Mesendoderm (in vitro differentiated cells): ENCODE measurements at regions not wholly inside any gene's neighbourhood (a gene's known extent, or its start where the extent isn't known, plus 50 kb on each side); places are given as distances from the start of the nearest gene placed in this dataset.
A peak's percentile ranks its signal among the peaks of the same experiment; 100 is the strongest.

Source experiments
- DNase-seq: peaks from one replicate; pipeline ENCODE4 v3.0.0; 2013
- H2AK5ac ChIP-seq: 2 replicates; pipeline ENCODE4 v1.6.1; 2013; ENCODE audit warnings: low read length, inconsistent platforms
- H2BK120ac ChIP-seq: 2 replicates; pipeline ENCODE4 v1.6.1; 2013; ENCODE audit warnings: low read depth, mild to moderate bottlenecking, low read length, moderate library complexity, mixed read lengths
- H2BK15ac ChIP-seq: replicated peaks from 2 replicates; pipeline ENCODE4 v1.6.1; 2013; ENCODE audit warnings: low read depth, mild to moderate bottlenecking, moderate library complexity
- H2BK5ac ChIP-seq: 2 replicates; pipeline ENCODE4 v1.6.1; 2013; ENCODE audit warnings: low read length, inconsistent platforms
- H3K18ac ChIP-seq: 2 replicates; pipeline ENCODE4 v1.6.1; 2013; ENCODE audit warnings: mild to moderate bottlenecking, low read length, mixed read lengths
- H3K23ac ChIP-seq: one replicate; pipeline ENCODE4 v1.6.1; 2013; ENCODE audit warnings: low read length
- H3K27ac ChIP-seq: 2 replicates; pipeline ENCODE4 v1.5.1; 2013; ENCODE audit warnings: low read depth, mild to moderate bottlenecking, inconsistent platforms, low read length, moderate library complexity
- H3K27me3 ChIP-seq: 2 replicates; pipeline ENCODE4 v1.6.1; 2013; ENCODE audit warnings: low read length, control low read depth, mild to moderate bottlenecking, inconsistent platforms; ENCODE audit not compliant: insufficient read depth, poor library complexity
- H3K36me3 ChIP-seq: 2 replicates; pipeline ENCODE4 v1.6.1; 2013; ENCODE audit warnings: low read length, inconsistent platforms; ENCODE audit not compliant: control insufficient read depth, insufficient read depth
- H3K4ac ChIP-seq: one replicate; pipeline ENCODE4 v1.6.1; 2013; ENCODE audit warnings: low read depth, mild to moderate bottlenecking, low read length, moderate library complexity
- H3K4me1 ChIP-seq: 2 replicates; pipeline ENCODE4 v1.6.1; 2013; ENCODE audit warnings: low read depth, low read length, inconsistent platforms; ENCODE audit not compliant: control insufficient read depth
- H3K4me2 ChIP-seq: 2 replicates; pipeline ENCODE4 v1.6.1; 2013; ENCODE audit warnings: low read length
- H3K4me3 ChIP-seq: 2 replicates; pipeline ENCODE4 v1.5.1; 2013; ENCODE audit warnings: mild to moderate bottlenecking, low read length
- H3K56ac ChIP-seq: one replicate; pipeline ENCODE4 v1.6.1; 2013; ENCODE audit warnings: low read length
- H3K79me1 ChIP-seq: 2 replicates; pipeline ENCODE4 v1.6.1; 2013; ENCODE audit warnings: low read length, inconsistent platforms
- H3K79me2 ChIP-seq: 2 replicates; pipeline ENCODE4 v1.6.1; 2013; ENCODE audit warnings: mild to moderate bottlenecking, low read length; ENCODE audit not compliant: control insufficient read depth, insufficient read depth
- H3K9ac ChIP-seq: 2 replicates; pipeline ENCODE4 v1.6.1; 2013; ENCODE audit warnings: low read length, inconsistent platforms
- H4K5ac ChIP-seq: one replicate; pipeline ENCODE4 v1.6.1; 2013; ENCODE audit warnings: low read length
- H4K8ac ChIP-seq: one replicate; pipeline ENCODE4 v1.6.1; 2013; ENCODE audit warnings: low read depth, mild to moderate bottlenecking, control low read depth, low read length, moderate library complexity
- WGBS: extraction: QIAGEN DNeasy Blood & Tissue Kit; methylation state at CpG from one replicate; pipeline ENCODE4 v1.1.7; 2013; ENCODE audit warnings: low lambda C conversion rate, missing lambda C conversion rate; ENCODE audit not compliant: insufficient coverage; ENCODE audit errors: extremely low coverage; 5-methylcytosine and 5-hydroxymethylcytosine counted together

DNA sequence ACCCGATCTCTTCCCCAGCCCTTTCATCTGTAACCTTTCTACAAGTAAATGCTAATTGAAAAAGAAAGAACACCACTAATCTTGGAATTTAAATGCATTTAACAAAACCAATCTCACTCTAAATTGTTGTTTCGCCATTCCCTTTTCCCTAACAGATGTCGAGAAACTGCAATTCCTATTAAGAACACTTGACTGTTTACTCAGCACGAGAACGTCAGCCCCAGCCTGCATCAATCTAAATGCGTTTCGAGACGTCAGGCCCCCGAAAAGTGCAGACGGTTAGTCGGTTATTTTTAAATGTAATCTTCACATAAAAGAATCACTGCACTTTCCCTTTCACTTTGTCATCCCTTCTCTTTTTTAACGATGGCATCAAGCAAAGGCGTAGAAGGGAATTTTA lies 837.6 kb downstream of the VRK1 start:
- H3K4me2 ChIP-seq = no peak overlapping the region
- no peak overlapping the region for H3K23ac ChIP-seq
- H2BK120ac ChIP-seq = no peak overlapping the region
- no peak overlapping the region for H3K27ac ChIP-seq
- H3K18ac ChIP-seq = no peak overlapping the region
- H3K4me3 ChIP-seq = no peak overlapping the region
- H2BK15ac ChIP-seq = no peak overlapping the region
- no peak overlapping the region for H4K5ac ChIP-seq
- peaks cover 10% of the 10 kb centered on the region for H3K4me1 ChIP-seq
- no peaks in the 10 kb centered on the region for H3K79me1 ChIP-seq
- H3K79me2 ChIP-seq = no peaks in the 10 kb centered on the region
- H3K9ac ChIP-seq = no peak overlapping the region
- no peak overlapping the region for H3K4ac ChIP-seq
- no peak overlapping the region for H2BK5ac ChIP-seq
- no peak overlapping the region for H3K56ac ChIP-seq
- H4K8ac ChIP-seq = no peak overlapping the region
- no peaks in the 10 kb centered on the region for H3K36me3 ChIP-seq
- DNase-seq = no peak
- H2AK5ac ChIP-seq = no peak overlapping the region
- no peaks in the 10 kb centered on the region for H3K27me3 ChIP-seq
- WGBS = no CpG with 5 or more reads among the region's 13 CpGs

DNA sequence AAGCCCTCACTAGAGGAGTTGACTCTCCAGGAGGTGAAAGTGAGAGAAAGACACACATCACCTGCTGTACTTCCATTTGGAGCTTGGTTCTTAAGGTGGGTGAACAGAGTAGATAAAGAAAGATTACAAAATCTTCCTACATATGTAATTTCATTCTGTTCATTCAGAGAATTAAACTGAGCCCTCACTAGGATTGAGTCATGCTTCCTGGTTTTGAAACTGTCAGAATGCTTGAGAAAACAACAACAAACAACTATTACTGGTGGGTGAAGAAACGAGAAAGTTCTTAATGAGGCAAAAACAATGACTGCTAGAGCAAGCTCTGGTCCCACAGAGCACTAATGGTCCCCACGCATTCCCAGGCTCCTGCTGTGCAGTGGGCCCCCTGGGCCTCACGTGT lies 841.7 kb downstream of the VRK1 start:
- peaks cover 12% of the 10 kb centered on the region for H3K4me1 ChIP-seq
- no peak overlapping the region for H2AK5ac ChIP-seq
- H3K79me1 ChIP-seq = no peaks in the 10 kb centered on the region
- H3K36me3 ChIP-seq = no peaks in the 10 kb centered on the region
- H3K27ac ChIP-seq = no peak overlapping the region
- no peak overlapping the region for H3K56ac ChIP-seq
- no peak overlapping the region for H3K18ac ChIP-seq
- H4K8ac ChIP-seq = no peak overlapping the region
- no peak overlapping the region for H3K4me2 ChIP-seq
- no peak overlapping the region for H3K4me3 ChIP-seq
- no peak overlapping the region for H2BK5ac ChIP-seq
- H3K79me2 ChIP-seq = no peaks in the 10 kb centered on the region
- H2BK15ac ChIP-seq = no peak overlapping the region
- no peak overlapping the region for H3K23ac ChIP-seq
- DNase-seq = no peak
- no peak overlapping the region for H3K4ac ChIP-seq
- H2BK120ac ChIP-seq = no peak overlapping the region
- H3K27me3 ChIP-seq = no peaks in the 10 kb centered on the region
- no CpG with 5 or more reads among the region's 3 CpGs for WGBS
- no peak overlapping the region for H3K9ac ChIP-seq
- no peak overlapping the region for H4K5ac ChIP-seq

DNA sequence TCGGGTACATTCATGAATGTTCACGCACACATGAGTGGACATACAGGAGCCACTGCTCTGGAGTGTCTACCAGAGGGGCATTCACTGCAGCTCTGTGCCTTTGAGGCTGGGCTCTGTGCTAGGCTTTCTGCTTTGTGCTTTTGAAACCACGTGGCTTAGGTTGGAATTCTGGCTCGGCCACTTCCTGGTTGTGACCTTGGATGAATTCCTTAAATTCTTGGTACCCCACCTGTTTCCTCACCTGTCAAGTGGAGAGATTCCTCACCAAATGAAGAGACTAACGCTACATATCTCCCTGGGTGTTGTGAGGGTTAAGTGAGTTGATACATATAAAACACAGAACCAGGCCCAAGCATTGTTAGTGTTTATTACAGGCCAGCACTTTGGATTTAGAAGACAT lies 842.8 kb downstream of the VRK1 start:
- Histone ChIP-seq H3K4me2 (no peak overlapping the region), H4K8ac (no peak overlapping the region), H3K18ac (peak overlapping the region; percentile 64), H3K27me3 (no peaks in the 10 kb centered on the region), H3K56ac (peak overlapping the region; percentile 44), H2BK15ac (no peak overlapping the region), H3K79me2 (no peaks in the 10 kb centered on the region), H3K23ac (no peak overlapping the region), H4K5ac (no peak overlapping the region), H2AK5ac (no peak overlapping the region), H3K4me1 (peaks cover 12% of the 10 kb centered on the region), H3K79me1 (no peaks in the 10 kb centered on the region), H3K36me3 (no peaks in the 10 kb centered on the region), H2BK5ac (no peak overlapping the region), H2BK120ac (no peak overlapping the region), H3K4ac (peak overlapping the region; percentile 58), H3K9ac (no peak overlapping the region), H3K27ac (no peak overlapping the region), H3K4me3 (no peak overlapping the region)
- no CpG with 5 or more reads among the region's 5 CpGs for WGBS
- peak; percentile 90 for DNase-seq

DNA sequence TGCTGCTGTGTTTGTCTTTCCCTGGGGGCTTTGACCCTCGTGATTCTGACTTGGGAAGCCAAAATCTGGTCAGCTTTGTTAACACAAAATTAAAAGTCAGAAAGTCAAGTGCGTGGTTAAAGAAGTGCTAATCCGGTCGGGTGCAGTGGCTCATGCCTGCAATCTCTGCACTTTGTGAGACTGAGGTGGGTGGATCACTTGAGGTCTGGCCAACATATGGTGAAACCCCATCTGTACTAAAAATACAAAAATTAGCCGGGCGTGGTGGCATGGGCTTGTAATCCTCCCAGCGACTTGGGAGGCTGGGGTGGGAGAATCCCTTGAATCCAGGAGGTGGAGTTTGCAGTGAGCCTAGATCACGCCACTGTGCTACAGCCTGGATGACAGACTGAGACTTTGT lies 844.6 kb downstream of the VRK1 start:
- no peak overlapping the region for H3K9ac ChIP-seq
- no peak overlapping the region for H3K4me3 ChIP-seq
- no peak overlapping the region for H2BK15ac ChIP-seq
- H3K4ac ChIP-seq = no peak overlapping the region
- H3K56ac ChIP-seq = no peak overlapping the region
- no peaks in the 10 kb centered on the region for H3K79me1 ChIP-seq
- no peak overlapping the region for H3K27ac ChIP-seq
- H2BK120ac ChIP-seq = no peak overlapping the region
- no peak overlapping the region for H2AK5ac ChIP-seq
- no peak overlapping the region for H4K8ac ChIP-seq
- peaks cover 12% of the 10 kb centered on the region for H3K4me1 ChIP-seq
- no peak overlapping the region for H3K4me2 ChIP-seq
- H3K18ac ChIP-seq = no peak overlapping the region
- H3K27me3 ChIP-seq = no peaks in the 10 kb centered on the region
- H2BK5ac ChIP-seq = no peak overlapping the region
- WGBS = no CpG with 5 or more reads among the region's 8 CpGs
- no peak overlapping the region for H3K23ac ChIP-seq
- no peaks in the 10 kb centered on the region for H3K79me2 ChIP-seq
- no peak for DNase-seq
- H3K36me3 ChIP-seq = no peaks in the 10 kb centered on the region
- H4K5ac ChIP-seq = no peak overlapping the region

DNA sequence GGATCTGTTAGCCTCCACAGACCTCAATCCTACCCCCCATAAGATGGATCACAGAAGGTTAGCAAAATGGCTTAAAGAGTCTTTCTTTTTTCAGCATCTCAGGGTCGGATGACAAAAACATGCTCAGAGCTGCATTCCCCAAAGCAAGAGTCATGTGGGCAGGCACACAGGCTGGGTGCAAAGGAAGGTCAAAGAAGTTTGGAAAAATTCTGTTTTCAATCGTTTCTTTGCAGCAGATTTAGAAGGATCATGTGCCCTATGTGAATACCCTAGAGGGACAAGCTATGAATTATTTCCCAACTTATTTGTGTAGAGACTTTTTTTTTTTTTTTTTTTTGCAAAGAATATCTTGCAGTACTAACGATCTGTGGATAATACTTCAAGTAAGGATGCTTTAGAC lies 845.4 kb downstream of the VRK1 start:
- Histone ChIP-seq H3K4ac (no peak overlapping the region), H3K79me2 (no peaks in the 10 kb centered on the region), H2BK5ac (no peak overlapping the region), H4K8ac (no peak overlapping the region), H3K18ac (peak overlapping the region; percentile 47), H3K9ac (no peak overlapping the region), H3K36me3 (no peaks in the 10 kb centered on the region), H3K4me1 (peaks cover 7% of the 10 kb centered on the region), H2BK120ac (peak overlapping the region; percentile 23), H3K4me3 (no peak overlapping the region), H3K23ac (no peak overlapping the region), H4K5ac (no peak overlapping the region), H2BK15ac (no peak overlapping the region), H3K4me2 (no peak overlapping the region), H3K27ac (no peak overlapping the region), H2AK5ac (no peak overlapping the region), H3K56ac (no peak overlapping the region), H3K79me1 (no peaks in the 10 kb centered on the region), H3K27me3 (no peaks in the 10 kb centered on the region)
- no CpG with 5 or more reads among the region's 3 CpGs for WGBS
- DNase-seq = no peak

DNA sequence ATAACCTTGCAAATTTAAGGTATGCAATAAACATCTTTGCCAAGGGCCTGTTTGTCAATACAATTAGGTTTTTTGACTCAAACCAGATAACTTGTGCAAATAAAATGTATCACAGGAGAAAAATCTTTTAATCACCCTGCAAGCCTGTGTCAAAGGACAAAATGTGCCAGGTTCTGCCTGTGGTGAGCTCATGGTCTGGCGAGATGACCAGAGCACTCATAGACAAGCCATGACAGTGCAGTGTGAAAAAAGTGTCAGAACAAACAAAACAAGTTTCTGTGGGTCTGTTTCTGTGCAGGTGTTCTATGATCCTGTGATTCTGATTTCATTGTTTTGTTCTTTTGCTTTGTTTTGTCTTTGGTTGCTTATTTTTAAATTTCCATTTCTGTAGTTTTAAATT lies 847.2 kb downstream of the VRK1 start:
- Histone ChIP-seq H3K27me3 (no peaks in the 10 kb centered on the region), H3K9ac (no peak overlapping the region), H3K4me1 (peaks cover 5% of the 10 kb centered on the region), H3K4me3 (no peak overlapping the region), H2BK15ac (no peak overlapping the region), H3K23ac (no peak overlapping the region), H3K36me3 (no peaks in the 10 kb centered on the region), H3K79me1 (no peaks in the 10 kb centered on the region), H3K18ac (no peak overlapping the region), H3K4me2 (no peak overlapping the region), H3K79me2 (no peaks in the 10 kb centered on the region), H3K4ac (no peak overlapping the region), H4K5ac (no peak overlapping the region), H4K8ac (no peak overlapping the region), H3K56ac (no peak overlapping the region), H3K27ac (no peak overlapping the region), H2BK120ac (no peak overlapping the region), H2AK5ac (no peak overlapping the region), H2BK5ac (no peak overlapping the region)
- no peak for DNase-seq
- no CpG with 5 or more reads among the region's 1 CpG for WGBS
